HCT116 (cell line): ENCODE measurements at regions not wholly inside any gene's neighbourhood (a gene's known extent, or its start where the extent isn't known, plus 50 kb on each side); places are given as distances from the start of the nearest gene placed in this dataset.

Experiments
- EZH2phosphoT487 ChIP-seq: fragments of 200-600 bp; IDR thresholded peaks from 2 replicates; pipeline ENCODE4 v1.6.1; 2018; ENCODE audit warnings: antibody characterized with exemption, borderline replicate concordance
- POLR2A ChIP-seq: IDR thresholded peaks from 2 replicates; pipeline ENCODE4 v1.7.0; 2011; ENCODE audit warnings: borderline replicate concordance; ENCODE audit not compliant: insufficient read depth, insufficient read length; ENCODE audit errors: extremely low read depth
- POLR2AphosphoS5 ChIP-seq: IDR thresholded peaks from 2 replicates; pipeline ENCODE4 v1.6.1; 2011; ENCODE audit warnings: mild to moderate bottlenecking, low read depth, low read length, moderate library complexity
- SRF ChIP-seq: IDR thresholded peaks from 2 replicates; pipeline ENCODE4 v1.6.1; 2012; ENCODE audit warnings: low read depth
- ZBTB33 ChIP-seq: IDR thresholded peaks from 2 replicates; pipeline ENCODE4 v1.6.1; 2011; ENCODE audit warnings: mild to moderate bottlenecking, low read length, moderate library complexity; ENCODE audit not compliant: insufficient replicate concordance; ENCODE audit errors: extremely low read depth
- ZFX ChIP-seq: fragments of 450-650 bp; IDR thresholded peaks from 2 replicates; pipeline ENCODE4 v1.6.1; 2017
- ZNF274 ChIP-seq: fragments of 200-500 bp; sonication (Bioruptor generic); IDR thresholded peaks from 2 replicates; pipeline ENCODE4 v1.6.1; 2014; ENCODE audit warnings: mild to moderate bottlenecking, low read depth, low read length, inconsistent platforms
- TF ChIP-seq, protein P1 (sequence below), 3 experiments: fragments of 200-600 bp in 1 of 3; sonication (generic) in 1 of 3; IDR thresholded peaks in 2 of 3; conservative IDR thresholded peaks in 1 of 3; 2 replicates each; pipeline ENCODE4 v1.5.1; 2012 to 2017; ENCODE audit warnings: low read depth in 2 of 3, low read length in 2 of 3, antibody characterized with exemption in 1 of 3, borderline replicate concordance in 1 of 3, control low read depth in 1 of 3, mild to moderate bottlenecking in 1 of 3, mixed read lengths in 1 of 3, mixed run types in 1 of 3, moderate library complexity in 1 of 3; ENCODE audit not compliant: insufficient read depth in 1 of 3
- TF ChIP-seq, protein P2 (sequence below): IDR thresholded peaks from 2 replicates; pipeline ENCODE4 v1.6.1; 2012
- TF ChIP-seq, protein P3 (sequence below): IDR thresholded peaks from 2 replicates; pipeline ENCODE4 v1.6.1; 2012; ENCODE audit warnings: low read depth

GRCh38 chr12:67122584-67122983 lies 146.6 kb upstream of the CAND1 start:
- TF ChIP-seq, protein P1, sequence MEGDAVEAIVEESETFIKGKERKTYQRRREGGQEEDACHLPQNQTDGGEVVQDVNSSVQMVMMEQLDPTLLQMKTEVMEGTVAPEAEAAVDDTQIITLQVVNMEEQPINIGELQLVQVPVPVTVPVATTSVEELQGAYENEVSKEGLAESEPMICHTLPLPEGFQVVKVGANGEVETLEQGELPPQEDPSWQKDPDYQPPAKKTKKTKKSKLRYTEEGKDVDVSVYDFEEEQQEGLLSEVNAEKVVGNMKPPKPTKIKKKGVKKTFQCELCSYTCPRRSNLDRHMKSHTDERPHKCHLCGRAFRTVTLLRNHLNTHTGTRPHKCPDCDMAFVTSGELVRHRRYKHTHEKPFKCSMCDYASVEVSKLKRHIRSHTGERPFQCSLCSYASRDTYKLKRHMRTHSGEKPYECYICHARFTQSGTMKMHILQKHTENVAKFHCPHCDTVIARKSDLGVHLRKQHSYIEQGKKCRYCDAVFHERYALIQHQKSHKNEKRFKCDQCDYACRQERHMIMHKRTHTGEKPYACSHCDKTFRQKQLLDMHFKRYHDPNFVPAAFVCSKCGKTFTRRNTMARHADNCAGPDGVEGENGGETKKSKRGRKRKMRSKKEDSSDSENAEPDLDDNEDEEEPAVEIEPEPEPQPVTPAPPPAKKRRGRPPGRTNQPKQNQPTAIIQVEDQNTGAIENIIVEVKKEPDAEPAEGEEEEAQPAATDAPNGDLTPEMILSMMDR (IDR thresholded peaks at IDR 0.05 in 2 of 3, conservative IDR thresholded peaks at IDR 0.05 in 1 of 3; ENCODE audit: borderline replicate concordance in 1 of 3, insufficient read depth in 1 of 3, low read depth in 2 of 3, low read length in 2 of 3) = no peak
- TF ChIP-seq, protein P2, sequence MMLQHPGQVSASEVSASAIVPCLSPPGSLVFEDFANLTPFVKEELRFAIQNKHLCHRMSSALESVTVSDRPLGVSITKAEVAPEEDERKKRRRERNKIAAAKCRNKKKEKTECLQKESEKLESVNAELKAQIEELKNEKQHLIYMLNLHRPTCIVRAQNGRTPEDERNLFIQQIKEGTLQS = no peak
- TF ChIP-seq ZNF274 (no peak), POLR2A (no peak), ZFX (no peak), ZBTB33 (no peak), EZH2phosphoT487 (no peak), POLR2AphosphoS5 (no peak), SRF (no peak)
- TF ChIP-seq, protein P3, sequence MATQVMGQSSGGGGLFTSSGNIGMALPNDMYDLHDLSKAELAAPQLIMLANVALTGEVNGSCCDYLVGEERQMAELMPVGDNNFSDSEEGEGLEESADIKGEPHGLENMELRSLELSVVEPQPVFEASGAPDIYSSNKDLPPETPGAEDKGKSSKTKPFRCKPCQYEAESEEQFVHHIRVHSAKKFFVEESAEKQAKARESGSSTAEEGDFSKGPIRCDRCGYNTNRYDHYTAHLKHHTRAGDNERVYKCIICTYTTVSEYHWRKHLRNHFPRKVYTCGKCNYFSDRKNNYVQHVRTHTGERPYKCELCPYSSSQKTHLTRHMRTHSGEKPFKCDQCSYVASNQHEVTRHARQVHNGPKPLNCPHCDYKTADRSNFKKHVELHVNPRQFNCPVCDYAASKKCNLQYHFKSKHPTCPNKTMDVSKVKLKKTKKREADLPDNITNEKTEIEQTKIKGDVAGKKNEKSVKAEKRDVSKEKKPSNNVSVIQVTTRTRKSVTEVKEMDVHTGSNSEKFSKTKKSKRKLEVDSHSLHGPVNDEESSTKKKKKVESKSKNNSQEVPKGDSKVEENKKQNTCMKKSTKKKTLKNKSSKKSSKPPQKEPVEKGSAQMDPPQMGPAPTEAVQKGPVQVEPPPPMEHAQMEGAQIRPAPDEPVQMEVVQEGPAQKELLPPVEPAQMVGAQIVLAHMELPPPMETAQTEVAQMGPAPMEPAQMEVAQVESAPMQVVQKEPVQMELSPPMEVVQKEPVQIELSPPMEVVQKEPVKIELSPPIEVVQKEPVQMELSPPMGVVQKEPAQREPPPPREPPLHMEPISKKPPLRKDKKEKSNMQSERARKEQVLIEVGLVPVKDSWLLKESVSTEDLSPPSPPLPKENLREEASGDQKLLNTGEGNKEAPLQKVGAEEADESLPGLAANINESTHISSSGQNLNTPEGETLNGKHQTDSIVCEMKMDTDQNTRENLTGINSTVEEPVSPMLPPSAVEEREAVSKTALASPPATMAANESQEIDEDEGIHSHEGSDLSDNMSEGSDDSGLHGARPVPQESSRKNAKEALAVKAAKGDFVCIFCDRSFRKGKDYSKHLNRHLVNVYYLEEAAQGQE = no peak
